ENCODE measurements at regions not wholly inside any gene's neighbourhood (a gene's known extent, or its start where the extent isn't known, plus 50 kb on each side); places are given as distances from the start of the nearest gene placed in this dataset.

DNA sequence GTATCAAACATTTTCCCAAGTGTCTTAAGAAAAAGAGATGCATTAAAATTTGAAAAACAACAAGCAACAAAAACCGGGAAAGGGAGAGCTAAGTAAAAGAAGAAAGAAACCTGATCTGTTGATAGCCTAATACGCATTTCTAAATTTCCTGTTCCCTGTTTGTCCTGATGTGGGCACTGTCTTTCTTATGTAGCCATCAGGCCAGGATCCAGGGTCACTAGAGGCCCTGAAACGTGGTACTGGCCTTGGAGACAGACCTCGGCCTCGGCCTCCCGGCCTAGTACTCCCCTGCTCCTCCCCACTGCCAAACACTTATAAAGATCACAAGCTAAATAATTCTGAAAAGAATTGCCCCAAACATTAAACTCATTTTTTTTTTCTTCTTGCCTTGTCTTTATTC lies 547.2 kb downstream of the IRX1 start:
- H3K27me3 ChIP-seq: no peaks in the 10 kb centered on the region
- H3K9me3 ChIP-seq: no peaks in the 10 kb centered on the region
- TF ChIP-seq, protein P1, sequence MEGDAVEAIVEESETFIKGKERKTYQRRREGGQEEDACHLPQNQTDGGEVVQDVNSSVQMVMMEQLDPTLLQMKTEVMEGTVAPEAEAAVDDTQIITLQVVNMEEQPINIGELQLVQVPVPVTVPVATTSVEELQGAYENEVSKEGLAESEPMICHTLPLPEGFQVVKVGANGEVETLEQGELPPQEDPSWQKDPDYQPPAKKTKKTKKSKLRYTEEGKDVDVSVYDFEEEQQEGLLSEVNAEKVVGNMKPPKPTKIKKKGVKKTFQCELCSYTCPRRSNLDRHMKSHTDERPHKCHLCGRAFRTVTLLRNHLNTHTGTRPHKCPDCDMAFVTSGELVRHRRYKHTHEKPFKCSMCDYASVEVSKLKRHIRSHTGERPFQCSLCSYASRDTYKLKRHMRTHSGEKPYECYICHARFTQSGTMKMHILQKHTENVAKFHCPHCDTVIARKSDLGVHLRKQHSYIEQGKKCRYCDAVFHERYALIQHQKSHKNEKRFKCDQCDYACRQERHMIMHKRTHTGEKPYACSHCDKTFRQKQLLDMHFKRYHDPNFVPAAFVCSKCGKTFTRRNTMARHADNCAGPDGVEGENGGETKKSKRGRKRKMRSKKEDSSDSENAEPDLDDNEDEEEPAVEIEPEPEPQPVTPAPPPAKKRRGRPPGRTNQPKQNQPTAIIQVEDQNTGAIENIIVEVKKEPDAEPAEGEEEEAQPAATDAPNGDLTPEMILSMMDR (IDR thresholded peaks at IDR 0.05): no peak
- H3K4me3 ChIP-seq: no peak overlapping the region
- no peak for DNase-seq (ENCODE audit: low spot score in 2 of 2)
- no peaks in the 10 kb centered on the region for H3K4me1 ChIP-seq
- no peaks in the 10 kb centered on the region for H3K36me3 ChIP-seq
- intact Hi-C loops (cut with DNase I): no loop called here
- H3K27ac ChIP-seq: no peak overlapping the region

DNA sequence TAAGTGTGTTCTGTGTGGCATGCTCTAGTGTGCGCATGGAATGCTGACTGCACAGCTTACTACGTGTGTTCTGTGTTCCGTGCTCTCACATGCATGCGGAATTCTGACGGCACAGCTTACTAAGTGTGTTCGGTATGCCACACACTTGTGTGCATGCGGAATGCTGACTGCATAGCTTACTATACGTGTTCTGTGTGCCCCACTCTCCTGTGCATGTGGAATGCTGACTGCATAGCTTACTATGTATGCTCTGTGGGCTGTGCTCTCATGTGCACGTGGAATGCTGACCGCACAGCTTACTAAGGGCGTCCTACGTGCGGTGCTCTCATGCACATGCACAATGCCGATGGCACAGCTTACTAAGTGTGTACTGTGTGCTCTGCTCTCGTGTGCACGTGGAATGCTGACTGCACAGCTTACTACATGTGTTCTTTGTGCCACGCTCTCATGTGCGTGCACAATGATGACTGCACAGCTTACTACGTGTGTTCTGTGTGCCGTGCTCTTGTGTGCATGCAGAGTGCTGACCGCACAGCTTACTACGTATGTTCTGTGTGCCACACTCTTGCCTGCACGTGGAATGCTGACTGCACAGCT lies 548.9 kb downstream of the IRX1 start:
- intact Hi-C loops (cut with DNase I): no loop called here
- no peaks in the 10 kb centered on the region for H3K36me3 ChIP-seq
- no peak overlapping the region for H3K27ac ChIP-seq
- no peak overlapping the region for H3K4me3 ChIP-seq
- no peaks in the 10 kb centered on the region for H3K9me3 ChIP-seq
- H3K4me1 ChIP-seq: no peaks in the 10 kb centered on the region
- no peaks in the 10 kb centered on the region for H3K27me3 ChIP-seq
- no peak for DNase-seq (ENCODE audit: low spot score in 2 of 2)
- TF ChIP-seq, protein P1 (IDR thresholded peaks at IDR 0.05): no peak

DNA sequence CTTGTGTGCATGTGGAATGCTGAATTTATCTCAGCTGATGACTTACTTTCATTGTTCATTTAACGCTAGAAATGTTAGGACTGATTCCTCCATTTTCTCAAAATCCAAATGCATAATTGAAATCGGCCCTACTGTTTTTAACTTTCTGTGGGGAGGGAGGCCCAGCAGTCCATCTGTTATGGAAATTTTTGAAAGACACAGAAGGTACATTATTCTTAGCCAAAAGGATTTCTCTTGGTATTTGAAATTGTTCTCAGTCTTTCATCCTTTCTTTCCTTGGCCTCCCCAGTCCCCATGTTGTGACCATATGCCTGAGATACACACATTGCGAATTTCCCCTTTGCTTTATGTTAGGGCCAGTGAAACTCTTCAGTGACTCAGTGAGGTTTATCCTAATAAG lies 549.9 kb downstream of the IRX1 start:
- Histone ChIP-seq H3K4me3 (no peak overlapping the region), H3K4me1 (no peaks in the 10 kb centered on the region), H3K27ac (no peak overlapping the region), H3K27me3 (no peaks in the 10 kb centered on the region), H3K9me3 (no peaks in the 10 kb centered on the region), H3K36me3 (no peaks in the 10 kb centered on the region)
- DNase-seq (ENCODE audit: low spot score in 2 of 2): no peak
- intact Hi-C loops (cut with DNase I): no loop called here
- TF ChIP-seq, protein P1 (IDR thresholded peaks at IDR 0.05): no peak

DNA sequence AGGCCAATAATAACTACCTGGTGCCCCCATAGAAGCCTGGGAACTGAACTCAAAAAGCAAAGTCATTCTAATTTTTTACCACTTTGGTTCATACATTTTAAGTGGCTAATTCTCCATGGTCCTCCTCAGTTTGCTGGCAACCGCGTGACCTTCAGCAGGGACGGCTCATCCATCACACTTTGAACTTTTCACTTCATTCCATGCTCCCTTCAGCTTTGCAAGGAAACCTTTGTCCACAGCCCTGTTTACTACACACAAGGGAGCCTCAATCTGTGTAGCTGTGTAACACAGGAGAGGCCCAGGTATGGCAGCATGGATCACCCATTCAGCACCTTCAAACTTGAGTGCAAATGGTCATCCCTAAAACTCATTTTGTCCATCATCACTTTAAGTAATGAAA lies 552.4 kb downstream of the IRX1 start:
- H3K27me3 ChIP-seq: no peaks in the 10 kb centered on the region
- H3K9me3 ChIP-seq: no peaks in the 10 kb centered on the region
- intact Hi-C loops (cut with DNase I): no loop called here

DNA sequence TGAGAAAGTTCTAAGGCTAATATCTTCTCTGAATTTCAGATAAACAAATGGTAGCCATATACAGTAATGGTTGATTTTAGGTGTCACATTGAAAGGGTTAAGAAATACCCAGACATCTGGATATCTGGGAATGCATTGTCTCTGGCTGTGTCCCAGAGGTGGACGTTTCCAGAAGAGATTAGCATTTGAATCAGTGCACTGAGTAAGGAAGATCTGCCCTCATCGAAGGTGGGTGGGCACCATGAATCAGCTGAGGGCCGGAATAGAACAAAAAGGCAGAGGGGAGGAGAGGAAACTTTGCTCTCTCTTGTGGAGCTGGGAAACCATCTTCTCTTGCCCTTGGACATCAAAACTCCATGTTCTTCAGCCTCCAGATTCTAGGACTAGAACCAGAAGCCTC lies 554.4 kb downstream of the IRX1 start:
- intact Hi-C loops (cut with DNase I): no loop called here
- H3K4me3 ChIP-seq: no peak overlapping the region
- TF ChIP-seq, protein P1 (IDR thresholded peaks at IDR 0.05): no peak
- no peak overlapping the region for H3K27ac ChIP-seq
- DNase-seq (ENCODE audit: low spot score in 2 of 2): no peak
- no peaks in the 10 kb centered on the region for H3K4me1 ChIP-seq
- H3K9me3 ChIP-seq: no peaks in the 10 kb centered on the region
- H3K27me3 ChIP-seq: no peaks in the 10 kb centered on the region
- no peaks in the 10 kb centered on the region for H3K36me3 ChIP-seq

More for the DNA sequence above, 552.4 kb downstream of the IRX1 start:
- H3K4me1 ChIP-seq: no peaks in the 10 kb centered on the region
- DNase-seq (ENCODE audit: low spot score in 2 of 2): no peak
- TF ChIP-seq, protein P1 (IDR thresholded peaks at IDR 0.05): no peak
- no peaks in the 10 kb centered on the region for H3K36me3 ChIP-seq
- H3K4me3 ChIP-seq: no peak overlapping the region
- H3K27ac ChIP-seq: no peak overlapping the region

DNA sequence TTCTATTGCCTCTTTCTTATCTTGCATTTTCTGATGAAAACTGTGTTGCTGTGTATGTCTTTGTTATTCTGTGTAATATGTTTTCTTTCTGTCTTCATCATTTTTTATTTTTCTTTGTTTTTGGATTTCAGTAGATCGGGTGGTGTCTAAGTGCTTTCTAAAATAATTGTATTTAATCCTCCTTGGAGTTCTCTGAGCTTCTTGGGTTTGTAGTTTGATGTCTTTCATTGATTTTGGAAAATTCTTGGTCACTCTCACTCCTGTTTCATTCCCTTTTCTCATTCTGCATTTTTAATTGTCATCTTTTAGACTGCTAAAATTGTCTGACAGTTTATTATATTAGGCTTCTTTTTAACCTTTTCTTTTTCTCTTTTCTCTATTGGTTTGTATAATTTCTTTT lies 560.5 kb downstream of the IRX1 start:
- TF ChIP-seq, protein P1 (IDR thresholded peaks at IDR 0.05): no peak
- Histone ChIP-seq H3K27me3 (no peaks in the 10 kb centered on the region), H3K4me1 (no peaks in the 10 kb centered on the region), H3K27ac (no peak overlapping the region), H3K4me3 (no peak overlapping the region), H3K36me3 (no peaks in the 10 kb centered on the region), H3K9me3 (no peaks in the 10 kb centered on the region)
- DNase-seq (ENCODE audit: low spot score in 2 of 2): no peak
- intact Hi-C loops (cut with DNase I): no loop called here
